ENCODE measurements at regions not wholly inside any gene's neighbourhood (a gene's known extent, or its start where the extent isn't known, plus 50 kb on each side); places are given as distances from the start of the nearest gene placed in this dataset.

DNA sequence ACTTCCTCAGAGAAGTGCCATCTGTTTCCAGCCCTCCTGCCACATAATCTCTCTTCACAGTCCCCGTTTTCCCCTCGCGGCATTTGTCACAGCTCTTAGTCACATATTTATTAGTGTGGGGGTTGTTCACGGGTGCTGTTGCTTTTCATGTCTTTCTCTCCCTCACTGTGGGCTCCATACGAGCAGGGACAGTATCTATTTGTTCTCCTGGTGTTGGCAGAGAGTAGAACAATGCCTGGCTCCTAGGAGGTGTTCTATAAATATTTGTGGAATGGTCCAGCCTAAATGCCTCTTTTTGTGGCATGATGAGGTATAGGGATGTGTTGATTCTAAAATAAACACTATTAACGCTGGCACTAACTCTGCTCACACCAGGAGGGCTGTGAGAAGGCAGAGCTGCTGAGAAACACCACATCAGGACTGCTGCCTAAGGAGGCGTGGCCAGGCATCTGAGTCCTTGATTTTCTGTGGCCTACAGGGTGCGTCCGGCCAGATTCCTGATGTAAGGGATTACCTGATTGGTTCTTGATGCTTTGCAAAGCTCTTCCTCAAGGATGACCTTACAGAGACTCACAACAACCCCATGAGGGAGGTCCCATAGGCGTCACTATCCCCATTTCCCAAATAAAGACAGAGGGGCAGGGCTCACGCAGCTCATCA is 219.8 kb upstream of the ARID1B start:
- DNase-seq (peak in 1 of 3 donors; percentile 9), ATAC-seq (peak; percentile 32)

DNA sequence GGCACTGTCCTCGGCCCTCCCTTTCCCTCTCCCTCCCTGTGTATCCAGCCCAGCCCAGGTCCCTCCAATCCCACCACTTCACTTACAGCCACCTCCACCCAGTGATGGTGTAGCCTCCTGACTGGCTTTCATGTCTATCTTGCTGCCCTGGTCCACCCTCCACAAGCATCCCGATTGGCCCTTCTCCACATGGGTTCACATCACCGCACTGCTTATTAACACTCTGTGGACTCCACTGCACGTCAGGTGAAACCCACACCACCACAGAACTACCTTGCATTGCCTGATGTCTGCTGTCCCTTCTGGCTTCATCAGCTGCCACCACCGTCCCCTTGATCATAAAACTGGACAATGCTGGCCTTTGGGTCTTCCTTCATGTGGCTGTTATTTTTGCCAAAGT is 220.4 kb upstream of the ARID1B start:
- no peak overlapping the region for H3K4me3 ChIP-seq
- intact Hi-C loops (cut with DNase I, micrococcal nuclease) = no loop called here
- TF ChIP-seq, protein P1, sequence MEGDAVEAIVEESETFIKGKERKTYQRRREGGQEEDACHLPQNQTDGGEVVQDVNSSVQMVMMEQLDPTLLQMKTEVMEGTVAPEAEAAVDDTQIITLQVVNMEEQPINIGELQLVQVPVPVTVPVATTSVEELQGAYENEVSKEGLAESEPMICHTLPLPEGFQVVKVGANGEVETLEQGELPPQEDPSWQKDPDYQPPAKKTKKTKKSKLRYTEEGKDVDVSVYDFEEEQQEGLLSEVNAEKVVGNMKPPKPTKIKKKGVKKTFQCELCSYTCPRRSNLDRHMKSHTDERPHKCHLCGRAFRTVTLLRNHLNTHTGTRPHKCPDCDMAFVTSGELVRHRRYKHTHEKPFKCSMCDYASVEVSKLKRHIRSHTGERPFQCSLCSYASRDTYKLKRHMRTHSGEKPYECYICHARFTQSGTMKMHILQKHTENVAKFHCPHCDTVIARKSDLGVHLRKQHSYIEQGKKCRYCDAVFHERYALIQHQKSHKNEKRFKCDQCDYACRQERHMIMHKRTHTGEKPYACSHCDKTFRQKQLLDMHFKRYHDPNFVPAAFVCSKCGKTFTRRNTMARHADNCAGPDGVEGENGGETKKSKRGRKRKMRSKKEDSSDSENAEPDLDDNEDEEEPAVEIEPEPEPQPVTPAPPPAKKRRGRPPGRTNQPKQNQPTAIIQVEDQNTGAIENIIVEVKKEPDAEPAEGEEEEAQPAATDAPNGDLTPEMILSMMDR (IDR thresholded peaks at IDR 0.05) = no peak
- DNase-seq = no peak
- H3K9me3 ChIP-seq = peaks cover 7% of the 10 kb centered on the region
- no peak for ATAC-seq
- H3K36me3 ChIP-seq (ENCODE audit: low read depth) = no peaks in the 10 kb centered on the region
- no peaks in the 10 kb centered on the region for H3K4me1 ChIP-seq (ENCODE audit: low read depth)

More for the DNA sequence above, 219.8 kb upstream of the ARID1B start:
- Histone ChIP-seq H3K4me3 (no peak overlapping the region), H3K4me1 (ENCODE audit: low read depth) (no peaks in the 10 kb centered on the region), H3K9me3 (peaks cover 7% of the 10 kb centered on the region), H3K36me3 (ENCODE audit: low read depth) (no peaks in the 10 kb centered on the region)
- intact Hi-C loops (cut with DNase I, micrococcal nuclease) = no loop called here
- TF ChIP-seq, protein P1 (IDR thresholded peaks at IDR 0.05) = no peak

DNA sequence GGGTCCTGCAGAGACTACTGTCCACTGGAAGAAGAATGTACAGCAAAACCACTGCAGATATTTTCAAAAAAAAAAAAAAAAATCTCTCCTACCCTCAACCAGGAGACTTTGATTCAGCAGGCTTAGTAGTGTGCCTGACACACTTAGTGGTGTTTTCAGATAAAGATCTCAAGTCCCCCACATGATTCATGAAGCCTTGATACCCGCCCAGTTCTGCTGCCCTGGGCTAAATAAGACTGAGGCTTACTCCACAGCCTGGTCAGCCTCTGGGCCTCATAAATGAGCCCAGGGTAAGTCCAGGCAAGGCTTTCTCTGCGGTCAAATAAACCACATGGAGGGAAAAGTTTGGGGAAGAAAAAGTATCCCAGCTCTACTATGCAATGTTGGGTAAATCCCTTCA is 222.1 kb upstream of the ARID1B start:
- TF ChIP-seq, protein P1 (IDR thresholded peaks at IDR 0.05) = no peak

DNA sequence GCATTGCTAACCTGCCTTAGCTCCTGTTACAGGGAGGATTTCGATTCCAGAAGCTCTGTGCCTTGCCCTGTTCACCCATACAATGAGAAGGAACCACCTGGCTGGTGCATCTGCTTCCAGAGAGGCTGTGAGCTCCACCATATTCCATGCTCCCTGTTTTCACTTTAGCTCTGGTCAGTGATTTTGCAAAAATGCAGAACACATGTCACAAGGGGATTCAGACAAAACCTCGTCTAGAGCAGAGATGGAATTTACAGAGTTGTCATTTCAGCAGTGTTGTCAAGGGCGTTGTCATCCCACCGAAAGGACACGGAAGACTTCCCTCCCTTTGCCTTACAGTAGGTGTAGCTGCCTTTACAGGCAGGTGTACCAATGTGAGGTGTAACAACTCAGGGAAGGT is 223.0 kb upstream of the ARID1B start:
- Histone ChIP-seq H3K9me3 (no peaks in the 10 kb centered on the region), H3K36me3 (ENCODE audit: low read depth) (no peaks in the 10 kb centered on the region), H3K4me3 (no peak overlapping the region), H3K4me1 (ENCODE audit: low read depth) (no peaks in the 10 kb centered on the region)
- intact Hi-C loops (cut with DNase I, micrococcal nuclease) = no loop called here
- DNase-seq = no peak
- TF ChIP-seq, protein P1 (IDR thresholded peaks at IDR 0.05) = no peak
- no peak for ATAC-seq

More for the DNA sequence above, 222.1 kb upstream of the ARID1B start:
- no peak for ATAC-seq
- no peak for DNase-seq
- Histone ChIP-seq H3K36me3 (ENCODE audit: low read depth) (no peaks in the 10 kb centered on the region), H3K4me1 (ENCODE audit: low read depth) (no peaks in the 10 kb centered on the region), H3K4me3 (no peak overlapping the region), H3K9me3 (no peaks in the 10 kb centered on the region)
- intact Hi-C loops (cut with DNase I, micrococcal nuclease) = no loop called here

DNA sequence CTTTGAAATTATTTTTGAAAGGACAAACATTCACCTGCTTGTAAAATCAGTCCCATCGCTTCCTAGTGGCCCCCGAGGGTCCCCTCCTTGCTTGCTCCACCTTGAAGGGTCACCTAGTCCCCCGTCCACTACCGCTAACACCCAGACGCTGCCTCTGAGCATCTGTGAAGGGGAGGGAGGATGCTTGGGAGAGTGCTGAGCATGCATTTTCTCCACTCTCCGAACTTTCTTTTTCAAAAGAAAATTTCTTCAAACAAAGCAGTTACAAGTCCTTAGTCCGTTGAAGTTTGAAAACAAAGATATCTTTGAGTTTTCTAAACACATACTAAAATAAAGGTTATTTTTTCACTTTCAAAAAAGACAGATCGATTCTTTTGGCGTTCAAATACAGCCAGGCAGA is 224.3 kb upstream of the ARID1B start:
- no peak overlapping the region for H3K4me3 ChIP-seq
- TF ChIP-seq, protein P1 (IDR thresholded peaks at IDR 0.05) = no peak
- ATAC-seq (no peak), DNase-seq (no peak)
- intact Hi-C loops (cut with DNase I, micrococcal nuclease) = no loop called here
- no peaks in the 10 kb centered on the region for H3K4me1 ChIP-seq (ENCODE audit: low read depth)
- no peaks in the 10 kb centered on the region for H3K9me3 ChIP-seq
- no peaks in the 10 kb centered on the region for H3K36me3 ChIP-seq (ENCODE audit: low read depth)

DNA sequence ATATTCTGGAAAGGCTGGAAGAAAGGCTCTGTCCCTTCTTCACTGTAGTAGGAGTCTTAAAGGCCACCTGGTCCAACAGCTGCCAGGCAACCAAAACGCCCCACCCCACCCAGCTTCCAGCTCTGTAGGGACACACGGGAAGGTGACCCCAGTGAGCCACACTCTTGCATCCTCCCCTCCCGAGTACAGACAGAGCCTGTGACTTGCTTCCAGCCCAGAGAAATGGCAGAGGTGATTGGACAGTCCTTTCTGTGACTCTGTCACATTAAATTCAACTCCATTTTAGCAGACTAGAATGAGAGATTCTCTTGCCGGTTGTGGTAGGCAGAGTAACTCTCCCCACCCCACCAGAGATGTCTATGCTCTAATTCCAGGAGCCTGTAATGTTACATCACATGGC is 226.2 kb upstream of the ARID1B start:
- DNase-seq (no peak), ATAC-seq (no peak)
- TF ChIP-seq, protein P1 (IDR thresholded peaks at IDR 0.05) = no peak
- H3K4me3 ChIP-seq = no peak overlapping the region
- H3K36me3 ChIP-seq (ENCODE audit: low read depth) = no peaks in the 10 kb centered on the region
- H3K9me3 ChIP-seq = no peaks in the 10 kb centered on the region
- intact Hi-C loops (cut with DNase I, micrococcal nuclease) = no loop called here
- no peaks in the 10 kb centered on the region for H3K4me1 ChIP-seq (ENCODE audit: low read depth)

Data from mucosa of descending colon (tissue), 3 donors.